Activated naive CD8-positive, alpha-beta T cell (primary cell): ENCODE measurements at regions not wholly inside any gene's neighbourhood (a gene's known extent, or its start where the extent isn't known, plus 50 kb on each side); places are given as distances from the start of the nearest gene placed in this dataset.

Experiments
- H3K27ac Mint-ChIP-seq: one replicate; pipeline ENCODE4 v1.8.0; 2021; ENCODE audit warnings: mixed read lengths
- H3K27me3 Mint-ChIP-seq: one replicate; pipeline ENCODE4 v1.8.0; 2021; ENCODE audit warnings: mixed read lengths
- H3K36me3 Mint-ChIP-seq: one replicate; pipeline ENCODE4 v1.8.0; 2021; ENCODE audit warnings: mixed read lengths
- H3K4me1 Mint-ChIP-seq: one replicate; pipeline ENCODE4 v1.8.0; 2021; ENCODE audit warnings: low read depth, mixed read lengths
- H3K4me3 Mint-ChIP-seq: one replicate; pipeline ENCODE4 v1.8.0; 2021; ENCODE audit warnings: mild to moderate bottlenecking, mixed read lengths
- H3K9me3 Mint-ChIP-seq: one replicate; pipeline ENCODE4 v1.8.0; 2021; ENCODE audit warnings: low read depth, mixed read lengths

- peaks cover 4% of the 10 kb centered on the region for H3K9me3 Mint-ChIP-seq
Measured at GRCh38 chr6:80767808-80768207, 661.3 kb downstream of the BCKDHB start.

GRCh38 chr6:80744213-80744612 lies 637.7 kb downstream of the BCKDHB start:
- Mint-ChIP-seq H3K36me3 (no peaks in the 10 kb centered on the region), H3K4me3 (no peak overlapping the region), H3K4me1 (no peaks in the 10 kb centered on the region), H3K9me3 (peaks cover 3% of the 10 kb centered on the region), H3K27ac (no peak overlapping the region), H3K27me3 (no peaks in the 10 kb centered on the region)

More at GRCh38 chr6:80767808-80768207, 661.3 kb downstream of the BCKDHB start:
- Mint-ChIP-seq H3K4me3 (no peak overlapping the region), H3K4me1 (no peaks in the 10 kb centered on the region), H3K27ac (no peak overlapping the region), H3K36me3 (no peaks in the 10 kb centered on the region), H3K27me3 (no peaks in the 10 kb centered on the region)

- no peaks in the 10 kb centered on the region for H3K36me3 Mint-ChIP-seq
- H3K9me3 Mint-ChIP-seq, result peaks cover 3% of the 10 kb centered on the region
- no peak overlapping the region for H3K27ac Mint-ChIP-seq
- no peaks in the 10 kb centered on the region for H3K4me1 Mint-ChIP-seq
- no peaks in the 10 kb centered on the region for H3K27me3 Mint-ChIP-seq
- no peak overlapping the region for H3K4me3 Mint-ChIP-seq
Measured at GRCh38 chr6:80742481-80742880, 636.0 kb downstream of the BCKDHB start.

GRCh38 chr6:80733641-80734040 lies 627.2 kb downstream of the BCKDHB start:
- H3K9me3 Mint-ChIP-seq, result no peaks in the 10 kb centered on the region
- H3K36me3 Mint-ChIP-seq, result no peaks in the 10 kb centered on the region
- H3K27me3 Mint-ChIP-seq, result no peaks in the 10 kb centered on the region
- no peak overlapping the region for H3K4me3 Mint-ChIP-seq
- no peak overlapping the region for H3K27ac Mint-ChIP-seq
- H3K4me1 Mint-ChIP-seq, result no peaks in the 10 kb centered on the region

GRCh38 chr6:80728830-80729229 lies 622.4 kb downstream of the BCKDHB start:
- no peak overlapping the region for H3K27ac Mint-ChIP-seq
- H3K9me3 Mint-ChIP-seq, result no peaks in the 10 kb centered on the region
- H3K4me3 Mint-ChIP-seq, result no peak overlapping the region
- no peaks in the 10 kb centered on the region for H3K27me3 Mint-ChIP-seq
- no peaks in the 10 kb centered on the region for H3K4me1 Mint-ChIP-seq
- no peaks in the 10 kb centered on the region for H3K36me3 Mint-ChIP-seq

GRCh38 chr6:80728101-80728750 lies 621.8 kb downstream of the BCKDHB start:
- no peaks in the 10 kb centered on the region for H3K27me3 Mint-ChIP-seq
- no peaks in the 10 kb centered on the region for H3K4me1 Mint-ChIP-seq
- H3K36me3 Mint-ChIP-seq, result no peaks in the 10 kb centered on the region
- H3K9me3 Mint-ChIP-seq, result no peaks in the 10 kb centered on the region
- no peak overlapping the region for H3K27ac Mint-ChIP-seq
- H3K4me3 Mint-ChIP-seq, result no peak overlapping the region

- Mint-ChIP-seq H3K36me3 (no peaks in the 10 kb centered on the region), H3K9me3 (no peaks in the 10 kb centered on the region), H3K27ac (no peak overlapping the region), H3K4me1 (no peaks in the 10 kb centered on the region), H3K4me3 (no peak overlapping the region), H3K27me3 (no peaks in the 10 kb centered on the region)
Measured at GRCh38 chr6:80725156-80725930, 618.9 kb downstream of the BCKDHB start.

- H3K4me3 Mint-ChIP-seq, result no peak overlapping the region
- no peaks in the 10 kb centered on the region for H3K4me1 Mint-ChIP-seq
- H3K36me3 Mint-ChIP-seq, result no peaks in the 10 kb centered on the region
- H3K27ac Mint-ChIP-seq, result no peak overlapping the region
- no peaks in the 10 kb centered on the region for H3K9me3 Mint-ChIP-seq
- no peaks in the 10 kb centered on the region for H3K27me3 Mint-ChIP-seq
Measured at GRCh38 chr6:80720824-80721223, 614.4 kb downstream of the BCKDHB start.

- H3K27ac Mint-ChIP-seq, result no peak overlapping the region
- no peaks in the 10 kb centered on the region for H3K4me1 Mint-ChIP-seq
- no peaks in the 10 kb centered on the region for H3K9me3 Mint-ChIP-seq
Measured at GRCh38 chr6:80714513-80714912, 608.0 kb downstream of the BCKDHB start.

GRCh38 chr6:80698459-80698858 lies 592.0 kb downstream of the BCKDHB start:
- Mint-ChIP-seq H3K27ac (no peak overlapping the region), H3K9me3 (peaks cover 12% of the 10 kb centered on the region), H3K4me3 (no peak overlapping the region), H3K4me1 (no peaks in the 10 kb centered on the region), H3K27me3 (no peaks in the 10 kb centered on the region), H3K36me3 (no peaks in the 10 kb centered on the region)

More at GRCh38 chr6:80714513-80714912, 608.0 kb downstream of the BCKDHB start:
- H3K36me3 Mint-ChIP-seq, result no peaks in the 10 kb centered on the region
- H3K4me3 Mint-ChIP-seq, result no peak overlapping the region
- H3K27me3 Mint-ChIP-seq, result no peaks in the 10 kb centered on the region

- no peaks in the 10 kb centered on the region for H3K27me3 Mint-ChIP-seq
- peaks cover 12% of the 10 kb centered on the region for H3K9me3 Mint-ChIP-seq
- H3K4me1 Mint-ChIP-seq, result no peaks in the 10 kb centered on the region
- H3K4me3 Mint-ChIP-seq, result no peak overlapping the region
- H3K36me3 Mint-ChIP-seq, result no peaks in the 10 kb centered on the region
- H3K27ac Mint-ChIP-seq, result no peak overlapping the region
Measured at GRCh38 chr6:80696268-80696667, 589.8 kb downstream of the BCKDHB start.

GRCh38 chr6:80690551-80691131 lies 584.2 kb downstream of the BCKDHB start:
- Mint-ChIP-seq H3K36me3 (no peaks in the 10 kb centered on the region), H3K4me1 (no peaks in the 10 kb centered on the region), H3K27me3 (no peaks in the 10 kb centered on the region), H3K27ac (no peak overlapping the region), H3K4me3 (no peak overlapping the region), H3K9me3 (peaks cover 5% of the 10 kb centered on the region)

GRCh38 chr6:80689716-80690395 lies 583.4 kb downstream of the BCKDHB start:
- Mint-ChIP-seq H3K4me1 (no peaks in the 10 kb centered on the region), H3K36me3 (no peaks in the 10 kb centered on the region), H3K27ac (no peak overlapping the region), H3K27me3 (no peaks in the 10 kb centered on the region), H3K9me3 (peaks cover 5% of the 10 kb centered on the region), H3K4me3 (no peak overlapping the region)

- Mint-ChIP-seq H3K9me3 (peaks cover 4% of the 10 kb centered on the region), H3K27me3 (peaks cover 1% of the 10 kb centered on the region), H3K27ac (no peak overlapping the region), H3K36me3 (no peaks in the 10 kb centered on the region), H3K4me1 (no peaks in the 10 kb centered on the region), H3K4me3 (no peak overlapping the region)
Measured at GRCh38 chr6:80679992-80680391, 573.5 kb downstream of the BCKDHB start.

GRCh38 chr6:80676386-80676785 lies 569.9 kb downstream of the BCKDHB start:
- H3K4me3 Mint-ChIP-seq, result no peak overlapping the region
- peaks cover 1% of the 10 kb centered on the region for H3K27me3 Mint-ChIP-seq
- H3K4me1 Mint-ChIP-seq, result no peaks in the 10 kb centered on the region
- H3K9me3 Mint-ChIP-seq, result no peaks in the 10 kb centered on the region
- no peaks in the 10 kb centered on the region for H3K36me3 Mint-ChIP-seq
- no peak overlapping the region for H3K27ac Mint-ChIP-seq
